ENCODE measurements at regions not wholly inside any gene's neighbourhood (a gene's known extent, or its start where the extent isn't known, plus 50 kb on each side); places are given as distances from the start of the nearest gene placed in this dataset.

DNA sequence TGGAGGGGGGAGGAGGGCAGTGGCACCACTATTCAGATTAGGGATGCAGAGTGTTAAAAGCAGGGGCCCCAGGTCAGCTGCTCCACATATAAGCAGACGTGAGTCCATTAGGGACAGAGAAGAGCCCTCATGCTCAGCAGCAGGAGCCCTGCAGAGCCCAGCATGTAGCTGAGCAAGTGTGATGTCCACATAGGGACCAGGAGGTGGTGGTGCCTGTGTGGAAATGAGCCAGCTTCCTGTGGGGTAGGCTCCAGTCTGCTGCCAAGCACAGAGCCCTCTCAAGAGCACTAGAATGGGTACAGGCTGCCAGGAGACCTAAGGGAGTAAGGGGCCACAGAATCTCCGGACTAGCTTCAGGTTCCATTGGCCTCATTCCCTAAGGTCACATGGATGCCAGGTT, 57.9 kb upstream of the MLN start:
- no peak for TF ChIP-seq CTCF (IDR thresholded peaks at IDR 0.05; ENCODE audit: low read depth, low read length)
- in situ Hi-C loops (cut with HindIII; ENCODE audit: low sequenced_read_pairs) = no loop called here
- H3K4me3 ChIP-seq (ENCODE audit: low read depth, low read length) = no peak overlapping the region
- no peak for DNase-seq (ENCODE audit: low read depth, low spot score)

DNA sequence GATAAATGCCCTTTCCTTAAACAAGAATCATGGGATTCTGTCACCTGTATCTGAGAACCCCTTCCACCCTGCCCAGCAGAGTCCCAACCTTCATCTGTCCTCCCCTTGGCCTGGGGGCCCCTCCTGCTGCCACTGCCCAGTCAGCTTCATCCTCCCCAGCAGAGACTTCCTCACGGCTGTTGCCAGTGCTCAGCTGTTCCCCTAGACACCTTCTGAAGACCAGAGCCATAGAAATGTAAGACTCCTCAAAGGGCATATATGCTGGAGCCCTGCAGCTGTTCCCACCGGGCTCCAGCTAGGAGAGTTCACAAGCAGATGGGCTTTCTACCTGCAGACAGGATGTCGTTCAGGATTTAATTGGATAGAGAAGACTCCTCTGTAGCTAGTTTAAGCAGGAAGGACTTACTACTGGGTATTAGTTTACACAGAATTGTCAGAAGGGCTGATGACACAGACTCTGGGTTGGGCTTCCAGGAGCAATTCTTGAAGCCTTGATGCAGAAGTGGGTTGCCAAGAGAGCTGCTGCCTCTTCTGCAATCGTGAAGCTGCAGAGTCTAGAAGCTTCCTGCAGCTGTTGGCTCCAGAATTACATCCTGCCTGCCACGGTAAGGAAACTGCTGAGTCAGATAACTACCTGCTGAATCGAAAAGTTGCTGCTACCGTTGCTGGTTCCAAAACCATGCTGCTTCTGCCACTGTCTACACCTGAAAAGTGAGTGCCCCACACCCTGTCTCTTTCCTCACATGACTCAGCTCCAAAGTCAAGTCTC, 57.1 kb upstream of the MLN start:
- in situ Hi-C loops (cut with HindIII; ENCODE audit: low sequenced_read_pairs) = no loop called here
- no peak overlapping the region for H3K4me3 ChIP-seq (ENCODE audit: low read depth, low read length)
- DNase-seq (ENCODE audit: low read depth, low spot score) = no peak
- no peak for TF ChIP-seq CTCF (IDR thresholded peaks at IDR 0.05; ENCODE audit: low read depth, low read length)

- in situ Hi-C loops (cut with HindIII; ENCODE audit: low sequenced_read_pairs) = no loop called here
- no peak for DNase-seq (ENCODE audit: low read depth, low spot score)
- no peak for TF ChIP-seq CTCF (IDR thresholded peaks at IDR 0.05; ENCODE audit: low read depth, low read length)
- no peak overlapping the region for H3K4me3 ChIP-seq (ENCODE audit: low read depth, low read length)
Observed at GRCh38 chr6:33860006-33860405, 56.2 kb upstream of the MLN start.

DNA sequence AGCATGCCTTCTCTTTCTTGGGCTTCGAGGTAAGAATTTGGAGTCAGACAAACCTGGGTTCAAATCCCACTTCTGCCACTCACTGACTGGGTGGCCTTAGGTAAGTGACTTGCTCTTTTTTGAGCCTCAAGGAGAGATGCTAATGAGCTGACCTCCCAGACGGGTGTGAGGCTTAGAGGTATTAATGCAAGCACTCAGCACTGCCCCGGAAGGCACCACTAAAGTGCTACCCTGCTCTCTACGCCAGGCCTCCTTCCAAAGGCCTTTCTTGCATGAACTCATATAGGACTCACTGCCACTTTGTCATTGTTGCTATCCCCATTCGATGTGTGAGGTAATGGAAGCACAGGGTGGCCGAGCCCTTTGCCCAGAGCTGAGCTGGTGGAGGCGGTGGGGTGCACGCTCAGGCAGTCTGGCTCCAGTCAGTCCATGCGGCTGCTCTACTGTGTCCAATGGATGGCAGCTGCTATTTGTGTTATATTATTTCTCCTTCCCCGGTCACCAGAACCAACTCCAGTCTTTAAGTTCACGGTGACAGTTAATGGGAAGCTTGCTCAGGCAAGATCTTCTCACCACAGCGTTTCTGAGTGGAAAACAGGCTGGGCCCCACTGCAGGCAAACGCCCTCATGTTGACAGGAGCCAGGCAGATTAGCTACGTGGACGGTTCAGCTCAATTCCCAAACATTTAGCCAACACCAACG, 55.2 kb upstream of the MLN start:
- no peak for TF ChIP-seq CTCF (IDR thresholded peaks at IDR 0.05; ENCODE audit: low read depth, low read length)
- no peak for DNase-seq (ENCODE audit: low read depth, low spot score)
- in situ Hi-C loops (cut with HindIII; ENCODE audit: low sequenced_read_pairs) = no loop called here
- H3K4me3 ChIP-seq (ENCODE audit: low read depth, low read length) = no peak overlapping the region

- no peak for TF ChIP-seq CTCF (IDR thresholded peaks at IDR 0.05; ENCODE audit: low read depth, low read length)
- in situ Hi-C loops (cut with HindIII; ENCODE audit: low sequenced_read_pairs) = no loop called here
- no peak overlapping the region for H3K4me3 ChIP-seq (ENCODE audit: low read depth, low read length)
- no peak for DNase-seq (ENCODE audit: low read depth, low spot score)
Observed at GRCh38 chr6:33857932-33858475, 54.2 kb upstream of the MLN start.

GRCh38 chr6:33857093-33857931, 53.5 kb upstream of the MLN start:
- in situ Hi-C loops (cut with HindIII; ENCODE audit: low sequenced_read_pairs) = no loop called here
- no peak for DNase-seq (ENCODE audit: low read depth, low spot score)
- no peak for TF ChIP-seq CTCF (IDR thresholded peaks at IDR 0.05; ENCODE audit: low read depth, low read length)

More at GRCh38 chr6:33857093-33857931, 53.5 kb upstream of the MLN start:
- no peak overlapping the region for H3K4me3 ChIP-seq (ENCODE audit: low read depth, low read length)
